ENCODE measurements at regions not wholly inside any gene's neighbourhood (a gene's known extent, or its start where the extent isn't known, plus 50 kb on each side); places are given as distances from the start of the nearest gene placed in this dataset.
"Not testable (repeated sequence)": the region's sequence is repeated elsewhere in the genome, so short reads cannot be mapped to it uniquely, and the experiment has no call there.

DNA sequence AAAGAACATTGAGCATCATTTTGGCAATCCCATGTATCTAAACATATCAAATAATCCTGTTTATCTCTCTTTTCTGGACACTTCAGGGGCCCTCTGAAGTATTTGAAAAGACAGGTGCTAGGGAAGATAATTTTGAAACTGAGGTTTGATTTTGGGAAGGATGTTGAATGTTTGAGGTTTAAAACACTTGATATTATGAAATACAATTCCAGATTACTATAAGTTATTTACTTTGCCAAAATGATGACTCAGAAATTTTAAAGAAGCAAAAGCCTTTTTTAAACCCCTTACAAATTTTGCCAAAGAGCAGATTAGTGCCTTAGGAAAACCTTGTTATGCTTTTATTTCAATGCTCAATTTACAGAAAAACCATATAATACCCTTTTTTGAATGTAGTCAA, 99.1 kb upstream of the ARMC3 start:
- TF ChIP-seq, protein P1, sequence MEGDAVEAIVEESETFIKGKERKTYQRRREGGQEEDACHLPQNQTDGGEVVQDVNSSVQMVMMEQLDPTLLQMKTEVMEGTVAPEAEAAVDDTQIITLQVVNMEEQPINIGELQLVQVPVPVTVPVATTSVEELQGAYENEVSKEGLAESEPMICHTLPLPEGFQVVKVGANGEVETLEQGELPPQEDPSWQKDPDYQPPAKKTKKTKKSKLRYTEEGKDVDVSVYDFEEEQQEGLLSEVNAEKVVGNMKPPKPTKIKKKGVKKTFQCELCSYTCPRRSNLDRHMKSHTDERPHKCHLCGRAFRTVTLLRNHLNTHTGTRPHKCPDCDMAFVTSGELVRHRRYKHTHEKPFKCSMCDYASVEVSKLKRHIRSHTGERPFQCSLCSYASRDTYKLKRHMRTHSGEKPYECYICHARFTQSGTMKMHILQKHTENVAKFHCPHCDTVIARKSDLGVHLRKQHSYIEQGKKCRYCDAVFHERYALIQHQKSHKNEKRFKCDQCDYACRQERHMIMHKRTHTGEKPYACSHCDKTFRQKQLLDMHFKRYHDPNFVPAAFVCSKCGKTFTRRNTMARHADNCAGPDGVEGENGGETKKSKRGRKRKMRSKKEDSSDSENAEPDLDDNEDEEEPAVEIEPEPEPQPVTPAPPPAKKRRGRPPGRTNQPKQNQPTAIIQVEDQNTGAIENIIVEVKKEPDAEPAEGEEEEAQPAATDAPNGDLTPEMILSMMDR (IDR thresholded peaks at IDR 0.05), result not testable (repeated sequence)
- not testable (repeated sequence) for TF ChIP-seq POLR2A, POLR2AphosphoS5 (IDR thresholded peaks at IDR 0.05)

Data from stomach (tissue), 4 donors.